HFFc6 (cell line): ENCODE measurements at regions not wholly inside any gene's neighbourhood (a gene's known extent, or its start where the extent isn't known, plus 50 kb on each side); places are given as distances from the start of the nearest gene placed in this dataset.
"Not testable (repeated sequence)": the region's sequence is repeated elsewhere in the genome, so short reads cannot be mapped to it uniquely, and the experiment has no call there.

Experiments used
- DNase-seq: peaks from one replicate; pipeline ENCODE4 v3.0.0-alpha.2; 2018
- H3K27ac Mint-ChIP-seq: 2 replicates; pipeline ENCODE4 v1.8.0; 2020; ENCODE audit warnings: mild to moderate bottlenecking, mixed read lengths
- H3K27me3 Mint-ChIP-seq: 2 replicates; pipeline ENCODE4 v1.8.0; 2021; ENCODE audit warnings: mild to moderate bottlenecking, moderate library complexity, mixed read lengths; ENCODE audit not compliant: insufficient read depth
- H3K36me3 Mint-ChIP-seq: 2 replicates; pipeline ENCODE4 v1.8.0; 2021; ENCODE audit warnings: low read depth, mixed read lengths
- H3K4me1 Mint-ChIP-seq: 2 replicates; pipeline ENCODE4 v1.8.0; 2020; ENCODE audit warnings: low read depth, mixed read lengths
- H3K4me3 Mint-ChIP-seq: 2 replicates; pipeline ENCODE4 v1.8.0; 2020; ENCODE audit warnings: mild to moderate bottlenecking, moderate library complexity, mixed read lengths
- H3K9me3 Mint-ChIP-seq: 2 replicates; pipeline ENCODE4 v1.8.0; 2020; ENCODE audit warnings: mild to moderate bottlenecking, mixed read lengths
- CTCF ChIP-seq: fragments of 200-600 bp; sonication (generic); IDR thresholded peaks from 2 replicates; pipeline ENCODE4 v1.5.0; 2021; ENCODE audit warnings: antibody characterized with exemption, mild to moderate bottlenecking

GRCh38 chr9:25773805-25774204 is 95.6 kb upstream of the TUSC1 start:
- no peak overlapping the region for H3K4me3 Mint-ChIP-seq
- DNase-seq: no peak
- H3K4me1 Mint-ChIP-seq: no peaks in the 10 kb centered on the region
- no peak overlapping the region for H3K27ac Mint-ChIP-seq
- H3K9me3 Mint-ChIP-seq: 0 out of 2 replicates have a peak, but pooled peaks cover 4% of the 10 kb centered on the region
- H3K27me3 Mint-ChIP-seq: peaks cover 2% of the 10 kb centered on the region; the same call in 1 of the 2 replicates
- no peaks in the 10 kb centered on the region for H3K36me3 Mint-ChIP-seq
- no peak for TF ChIP-seq CTCF

- TF ChIP-seq CTCF: no peak
- DNase-seq: no peak
- Mint-ChIP-seq H3K4me1 (no peaks in the 10 kb centered on the region), H3K4me3 (no peak overlapping the region), H3K9me3 (peaks cover 12% of the 10 kb centered on the region), H3K27me3 (no peaks in the 10 kb centered on the region; the same call in 1 of the 2 replicates), H3K27ac (no peak overlapping the region), H3K36me3 (no peaks in the 10 kb centered on the region)
These were observed 77.7 kb upstream of the TUSC1 start for GRCh38 chr9:25755951-25756350.

GRCh38 chr9:25752398-25752797 is 74.2 kb upstream of the TUSC1 start:
- H3K27ac Mint-ChIP-seq: no peak overlapping the region
- H3K4me3 Mint-ChIP-seq: no peak overlapping the region
- H3K9me3 Mint-ChIP-seq: peaks cover 7% of the 10 kb centered on the region
- DNase-seq: no peak
- peaks cover 1% of the 10 kb centered on the region; the same call in 1 of the 2 replicates for H3K27me3 Mint-ChIP-seq
- no peaks in the 10 kb centered on the region for H3K36me3 Mint-ChIP-seq
- no peaks in the 10 kb centered on the region for H3K4me1 Mint-ChIP-seq
- TF ChIP-seq CTCF: no peak

- TF ChIP-seq CTCF: no peak
- H3K36me3 Mint-ChIP-seq: no peaks in the 10 kb centered on the region
- H3K27me3 Mint-ChIP-seq: no peaks in the 10 kb centered on the region
- no peaks in the 10 kb centered on the region for H3K4me1 Mint-ChIP-seq
- no peak overlapping the region for H3K27ac Mint-ChIP-seq
- no peak for DNase-seq
- H3K4me3 Mint-ChIP-seq: no peak overlapping the region
- peaks cover 6% of the 10 kb centered on the region; the same call in 1 of the 2 replicates for H3K9me3 Mint-ChIP-seq
These were observed 64.0 kb upstream of the TUSC1 start for GRCh38 chr9:25742256-25742655.

GRCh38 chr9:25733336-25733982 is 55.2 kb upstream of the TUSC1 start:
- Mint-ChIP-seq H3K9me3 (peaks cover 14% of the 10 kb centered on the region), H3K4me3 (no peak overlapping the region), H3K27me3 (peaks cover 2% of the 10 kb centered on the region), H3K4me1 (no peaks in the 10 kb centered on the region), H3K27ac (no peak overlapping the region), H3K36me3 (no peaks in the 10 kb centered on the region)
- no peak for TF ChIP-seq CTCF
- no peak for DNase-seq

GRCh38 chr9:25731895-25732794 is 53.9 kb upstream of the TUSC1 start:
- not testable (repeated sequence) for H3K4me1 Mint-ChIP-seq, H3K27ac Mint-ChIP-seq, H3K27me3 Mint-ChIP-seq, DNase-seq, H3K4me3 Mint-ChIP-seq, H3K36me3 Mint-ChIP-seq
- H3K9me3 Mint-ChIP-seq: peaks cover 18% of the 10 kb centered on the region
